ENCODE measurements at regions not wholly inside any gene's neighbourhood (a gene's known extent, or its start where the extent isn't known, plus 50 kb on each side); places are given as distances from the start of the nearest gene placed in this dataset.

DNA sequence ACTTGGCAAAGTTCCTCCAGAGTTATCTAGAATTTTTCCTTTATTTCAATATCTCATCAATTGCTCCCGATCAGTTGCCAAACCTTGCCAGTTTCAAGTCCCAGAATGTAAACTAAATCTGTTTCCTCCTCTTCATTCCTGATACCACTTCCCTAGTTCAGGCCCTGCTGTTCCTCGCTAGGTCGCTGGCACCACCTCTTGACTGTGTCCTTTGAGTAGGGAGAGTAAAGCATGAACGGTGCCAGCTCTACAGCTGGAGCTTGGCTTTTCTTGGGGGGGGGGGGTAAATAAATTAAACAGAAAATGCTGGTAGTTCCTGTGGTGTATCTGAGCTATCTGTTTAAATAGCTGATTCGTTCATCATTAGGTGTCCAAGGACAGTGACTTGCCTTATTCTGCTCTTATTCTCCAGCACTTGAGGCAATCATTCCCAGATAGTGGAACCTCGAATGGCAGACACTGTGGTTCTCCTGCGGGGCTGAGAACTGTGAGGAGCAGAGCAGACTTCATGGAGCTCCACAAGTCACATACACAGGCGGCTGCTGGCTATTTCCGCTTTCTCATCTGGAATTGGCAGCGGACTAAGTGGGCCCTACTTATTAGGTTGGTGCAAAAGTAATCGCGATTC, 168.3 kb upstream of the FAT1 start:
- no peak for DNase-seq

DNA sequence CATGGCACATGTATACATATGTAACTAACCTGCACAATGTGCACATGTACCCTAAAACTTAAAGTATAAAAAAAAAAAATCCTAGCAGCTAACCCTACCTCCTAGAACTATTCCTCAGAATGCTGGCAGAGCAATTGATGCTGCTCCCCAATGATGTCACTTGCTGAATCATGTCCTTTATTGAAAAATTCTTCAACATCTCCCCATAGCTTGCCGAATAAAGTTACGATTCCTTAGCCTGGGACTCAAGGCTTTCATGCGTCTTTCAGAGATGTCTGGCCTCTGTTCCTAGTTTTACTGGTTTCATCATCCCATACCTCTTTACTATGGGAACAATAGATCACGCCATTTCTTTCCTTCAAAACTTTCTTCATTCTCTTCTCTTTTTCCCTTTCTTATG, 174.7 kb upstream of the FAT1 start:
- DNase-seq, result no peak

GRCh38 chr4:186900232-186900900, 176.7 kb upstream of the FAT1 start:
- DNase-seq, result no peak

DNA sequence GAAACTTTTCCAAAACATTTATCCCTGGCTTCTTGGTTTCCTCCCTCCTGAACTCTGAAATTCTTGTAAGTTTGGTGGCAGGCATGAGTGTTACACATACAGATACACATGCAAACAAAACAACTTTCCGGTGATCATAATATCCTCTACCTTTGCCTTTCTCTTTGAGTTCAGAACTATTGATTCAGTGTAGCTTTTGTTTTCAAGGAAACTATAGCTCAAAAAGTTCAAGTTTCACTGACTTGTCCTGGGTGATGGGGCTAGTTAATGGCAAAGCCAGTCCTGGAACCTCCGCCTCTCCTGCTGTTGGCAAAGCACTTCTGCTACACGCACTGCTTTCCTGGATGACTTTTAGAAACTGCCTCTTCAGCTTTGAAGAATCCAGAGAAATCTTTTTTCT, 177.3 kb upstream of the FAT1 start:
- no peak for DNase-seq

DNA sequence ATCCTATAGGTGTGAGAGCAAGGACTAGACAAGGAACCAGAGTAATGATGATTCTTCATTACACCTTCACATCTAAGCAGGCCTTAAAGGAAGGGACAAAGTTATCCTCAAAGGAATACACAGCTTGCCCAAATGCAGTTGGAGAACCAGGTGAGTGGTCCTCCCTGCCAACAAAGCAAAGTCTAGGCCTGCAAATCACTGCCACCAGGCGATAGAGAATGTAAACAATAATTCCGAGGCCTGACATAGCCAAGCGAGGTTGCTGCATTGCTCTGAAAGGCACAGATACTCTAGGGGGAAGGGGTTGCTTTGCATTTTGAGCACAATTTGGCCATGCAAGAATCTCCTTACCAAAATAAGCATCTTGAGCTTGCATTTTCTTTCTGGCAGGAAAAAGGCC, 178.2 kb upstream of the FAT1 start:
- no peak for DNase-seq

DNA sequence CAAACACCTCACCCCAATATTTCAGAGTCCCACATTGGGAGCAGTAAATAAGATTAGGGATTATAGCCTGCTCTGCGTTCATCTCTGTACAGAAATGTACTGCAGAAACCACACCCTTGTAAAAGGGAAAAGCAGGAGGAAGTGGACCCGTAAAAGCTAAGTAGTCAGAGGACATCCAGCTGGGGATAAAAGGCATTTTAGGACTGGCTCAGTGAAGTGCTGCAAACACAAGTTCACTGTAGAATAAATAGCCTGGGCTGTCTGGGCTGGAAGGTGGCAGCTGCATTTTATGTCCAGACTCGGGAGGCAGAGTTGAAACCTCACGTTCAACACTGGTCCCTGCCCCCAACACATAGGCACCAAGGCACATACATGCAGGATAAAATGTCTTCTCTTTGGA, 178.7 kb upstream of the FAT1 start:
- no peak for DNase-seq

DNA sequence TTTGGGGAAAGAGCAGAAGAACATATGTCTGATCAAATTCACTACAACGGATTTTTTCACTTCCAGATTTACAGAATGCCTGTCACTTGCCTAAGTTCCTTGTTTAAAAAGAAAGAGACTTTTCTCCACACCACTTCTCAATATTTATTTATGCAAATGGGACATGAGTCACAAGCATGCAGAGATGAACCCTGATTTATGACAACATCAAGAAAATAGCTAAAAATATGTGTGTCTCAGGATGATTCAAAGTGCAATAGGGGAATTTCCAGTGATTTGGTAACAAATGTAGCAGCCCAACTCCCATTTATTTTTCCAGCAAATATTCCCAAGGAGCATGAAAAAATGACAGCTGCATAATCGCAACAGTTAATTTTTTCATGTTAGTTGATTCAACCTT, 180.4 kb upstream of the FAT1 start:
- DNase-seq, result no peak

- DNase-seq, result no peak
These were observed 183.1 kb upstream of the FAT1 start for GRCh38 chr4:186906722-186907121.

GRCh38 chr4:186910385-186910784, 186.7 kb upstream of the FAT1 start:
- no peak for DNase-seq

DNA sequence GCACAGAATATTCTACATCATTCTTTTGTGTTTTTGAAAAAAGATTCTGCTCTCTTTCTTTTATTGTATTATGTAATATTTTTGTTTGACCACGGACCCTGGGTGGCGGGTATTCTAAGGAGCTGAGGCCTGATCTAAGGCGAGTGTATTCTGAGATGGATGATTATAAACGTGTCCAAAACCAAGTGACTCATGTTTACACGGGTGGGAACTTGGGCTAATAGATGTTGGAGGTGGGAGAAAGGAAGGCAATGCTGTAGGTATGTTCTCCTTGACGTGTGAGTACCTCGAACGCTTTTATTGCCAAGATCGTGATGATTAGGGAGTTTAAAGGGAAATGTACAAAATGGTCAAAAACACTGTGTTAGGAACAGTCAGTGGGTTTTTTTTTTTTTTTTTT, 188.9 kb upstream of the FAT1 start:
- DNase-seq, result no peak

DNA sequence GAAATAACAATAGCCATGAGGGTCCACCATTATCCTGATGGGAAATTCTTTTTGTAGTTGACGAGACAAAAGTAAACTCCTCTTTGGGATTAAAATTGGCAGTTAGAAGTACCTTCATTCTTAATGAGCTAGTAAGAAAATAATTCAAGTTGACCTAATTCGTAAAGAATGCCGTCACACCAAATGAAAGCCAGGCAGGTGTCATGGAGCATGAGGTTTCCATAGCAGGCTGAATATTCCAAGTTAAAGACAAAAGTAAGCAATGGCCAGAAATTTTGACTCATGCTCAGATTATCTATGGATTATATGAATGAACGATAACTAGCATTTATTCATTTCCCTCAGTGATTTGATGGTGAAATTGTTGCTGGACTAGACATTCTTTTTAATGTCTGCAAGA, 192.2 kb upstream of the FAT1 start:
- no peak for DNase-seq

DNA sequence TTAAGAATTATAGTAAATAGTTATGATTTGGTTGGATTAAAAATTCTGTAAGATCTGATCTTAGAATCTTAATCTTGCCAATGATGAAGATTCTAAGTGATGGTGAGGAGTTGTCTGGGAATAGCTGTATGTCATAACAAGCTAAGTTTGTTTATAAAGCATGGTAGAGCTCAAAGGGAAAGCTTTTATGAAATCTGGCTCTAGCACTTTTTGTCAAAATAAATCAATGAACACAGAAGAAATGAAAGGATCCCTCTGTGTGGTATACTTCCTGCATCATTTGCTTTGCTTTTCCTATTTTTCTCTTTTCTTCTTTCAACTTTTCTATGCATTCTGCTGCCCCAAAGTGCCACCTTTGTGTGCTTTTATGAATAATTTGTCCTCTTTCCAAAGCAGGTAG, 193.5 kb upstream of the FAT1 start:
- DNase-seq, result no peak

DNA sequence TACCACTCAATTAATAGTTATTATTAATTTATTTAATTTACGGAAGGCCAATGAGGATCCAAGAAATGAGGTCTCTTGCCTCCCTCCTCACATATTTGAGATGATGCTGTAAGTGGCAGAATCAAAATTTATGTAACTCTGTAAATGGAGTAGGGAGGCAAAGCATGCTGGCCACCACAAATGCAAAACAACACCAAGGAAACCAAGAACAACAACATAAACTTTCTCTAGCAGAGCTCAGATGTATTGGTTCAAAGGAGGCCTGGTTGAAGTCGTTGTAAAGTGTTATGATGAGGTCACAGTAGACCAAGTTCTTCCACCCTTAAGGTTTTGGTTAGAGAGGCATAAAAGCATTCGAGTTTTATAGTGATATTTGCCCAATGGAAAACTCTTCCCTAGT, 194.8 kb upstream of the FAT1 start:
- no peak for DNase-seq

- no peak for DNase-seq
These were observed 195.7 kb upstream of the FAT1 start for GRCh38 chr4:186919340-186919739.

- no peak for DNase-seq
These were observed 196.8 kb upstream of the FAT1 start for GRCh38 chr4:186920483-186920882.

GRCh38 chr4:186920992-186921391, 197.3 kb upstream of the FAT1 start:
- DNase-seq, result no peak

GRCh38 chr4:186924723-186925122, 201.1 kb upstream of the FAT1 start:
- no peak for DNase-seq

DNA sequence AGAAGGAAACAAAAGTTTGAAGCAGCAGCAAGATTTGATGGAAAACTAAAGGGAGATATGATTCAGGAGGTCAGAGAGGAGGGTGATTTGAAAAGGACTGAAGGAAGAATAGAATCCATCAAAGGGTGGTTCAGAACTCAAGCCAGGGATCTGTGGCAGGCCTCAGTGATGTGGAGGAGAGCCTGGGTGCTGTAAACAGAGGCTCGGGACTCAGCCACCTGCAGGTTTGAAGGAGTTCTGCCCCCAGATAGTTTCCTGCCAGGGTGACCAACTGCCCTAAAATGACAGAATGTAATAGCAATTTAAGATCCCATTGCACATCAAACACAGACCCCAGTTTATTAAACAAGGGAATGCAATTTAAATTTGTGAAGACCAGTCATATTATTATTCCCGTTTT, 204.0 kb upstream of the FAT1 start:
- no peak for DNase-seq

- no peak for DNase-seq
These were observed 206.4 kb upstream of the FAT1 start for GRCh38 chr4:186930024-186930423.

- DNase-seq, result no peak
These were observed 207.9 kb upstream of the FAT1 start for GRCh38 chr4:186931519-186931918.

DNA sequence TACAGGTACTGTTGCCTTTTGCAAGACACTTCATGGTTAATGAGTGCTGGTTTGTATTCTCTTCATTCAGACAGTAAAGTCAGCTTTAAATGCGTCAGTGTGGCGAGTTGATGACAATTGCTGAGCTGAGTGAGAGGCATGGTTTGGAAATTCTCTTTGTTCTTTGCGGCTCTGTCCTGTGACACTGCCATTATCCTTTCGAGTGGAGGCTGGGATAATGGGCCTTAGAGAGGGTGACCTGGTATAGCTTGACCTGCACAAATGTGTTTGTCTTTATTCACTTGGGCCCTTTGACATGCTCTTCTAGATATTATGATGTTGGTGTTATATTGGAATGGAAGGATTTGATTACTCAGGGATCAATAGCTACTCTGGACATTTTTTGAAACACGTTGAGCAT, 208.5 kb upstream of the FAT1 start:
- no peak for DNase-seq

DNA sequence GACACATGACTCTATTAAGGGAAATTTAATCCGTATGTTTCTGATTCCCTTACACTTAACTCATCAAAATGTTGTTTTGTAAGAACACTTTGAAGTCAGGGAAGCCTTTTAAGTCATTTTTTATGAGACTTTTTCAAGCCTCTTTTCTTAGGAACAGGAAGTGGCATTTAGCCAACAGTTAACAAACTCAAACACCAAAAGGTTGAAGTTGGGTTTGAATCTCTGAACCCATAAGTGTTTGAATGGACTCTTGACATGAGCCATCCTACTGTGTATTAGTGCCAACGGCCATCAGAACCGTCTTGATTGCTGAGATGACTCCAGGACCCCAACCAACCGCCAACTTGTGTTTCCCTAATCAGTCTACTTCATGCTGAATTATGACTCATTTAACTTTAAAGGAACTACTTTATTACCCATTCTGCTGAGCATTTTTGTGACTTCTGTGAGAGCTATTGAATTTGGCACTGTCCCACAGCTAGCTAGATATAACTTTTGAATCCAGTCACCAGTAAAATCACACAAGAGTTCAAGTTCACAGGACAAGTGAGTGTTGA, 209.1 kb upstream of the FAT1 start:
- no peak for DNase-seq

DNA sequence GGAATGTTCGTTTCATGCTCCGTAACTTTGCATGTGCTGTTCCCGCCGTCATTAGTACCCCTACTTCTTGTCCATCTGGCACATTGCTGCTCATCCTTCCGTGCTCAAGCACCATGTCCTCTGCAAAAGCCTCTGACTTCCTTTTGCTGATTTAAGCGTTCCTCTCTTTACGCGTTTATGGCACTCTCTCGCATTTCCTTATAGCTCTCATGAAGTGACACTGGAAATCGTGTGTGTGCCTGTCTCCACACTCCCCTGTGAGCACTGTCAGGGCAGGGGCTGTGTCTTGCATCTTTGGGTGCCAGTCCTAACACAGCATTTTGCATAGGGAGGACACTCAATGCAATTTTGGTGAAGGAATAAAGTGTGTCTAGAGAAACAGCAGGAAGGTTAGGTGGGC, 210.6 kb upstream of the FAT1 start:
- no peak for DNase-seq

DNA sequence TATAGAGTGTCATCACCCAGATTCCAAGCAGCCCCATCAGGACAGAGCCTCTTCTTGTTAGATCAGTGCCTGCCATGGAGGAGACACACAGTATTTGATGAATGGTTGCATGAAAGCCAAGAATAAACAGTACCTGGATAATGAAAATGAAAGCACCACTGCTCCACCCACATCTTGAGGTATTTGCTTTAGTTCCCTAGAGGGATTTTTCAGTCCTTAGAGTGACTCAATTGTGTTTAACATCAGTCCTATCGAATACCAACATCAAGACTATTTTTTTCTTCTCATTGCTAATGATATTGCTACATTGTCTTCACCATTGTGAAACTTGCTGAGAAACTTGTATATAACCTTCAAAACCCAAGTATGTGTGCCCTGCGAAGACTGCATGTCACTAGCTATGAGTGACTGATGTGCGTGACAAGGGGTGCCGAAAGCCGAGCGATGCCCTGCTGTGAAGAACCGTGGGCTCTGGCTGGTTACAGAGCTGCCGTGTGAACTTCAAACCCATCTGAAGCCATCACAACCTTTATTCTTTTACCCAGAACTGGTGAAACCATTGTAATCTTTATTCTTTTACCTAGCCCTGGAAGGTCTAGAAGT, 211.3 kb upstream of the FAT1 start:
- no peak for DNase-seq

DNA sequence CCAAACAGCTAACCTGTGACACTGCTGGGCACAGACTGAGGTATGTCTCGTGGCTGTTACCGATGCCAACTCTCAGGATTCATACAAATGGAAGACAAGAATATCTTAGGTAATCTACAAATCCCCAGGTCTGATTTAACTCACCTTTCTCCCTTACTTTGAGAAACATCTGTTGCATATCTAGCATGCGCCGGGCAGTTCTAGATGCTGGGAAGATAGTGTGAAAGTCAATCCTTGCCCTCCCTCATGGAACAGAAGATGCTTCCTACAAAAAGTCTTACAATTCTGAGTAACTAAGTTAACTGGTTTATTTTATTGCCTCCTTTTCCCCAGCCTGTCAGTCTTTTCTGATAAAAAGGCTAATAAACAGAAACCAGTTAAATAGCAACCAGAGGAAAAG, 212.2 kb upstream of the FAT1 start:
- no peak for DNase-seq

Data from right hindlimb (tissue), 1 donor.